Adrenal gland (tissue), 9 donors: ENCODE measurements at regions not wholly inside any gene's neighbourhood (a gene's known extent, or its start where the extent isn't known, plus 50 kb on each side); places are given as distances from the start of the nearest gene placed in this dataset.
"Not testable (repeated sequence)": the region's sequence is repeated elsewhere in the genome, so short reads cannot be mapped to it uniquely, and the experiment has no call there.

Source experiments
- DNase-seq, 7 donors: peaks; one replicate each; pipeline ENCODE4 v3.0.0-alpha.2; 2019 to 2020
- H3K27ac ChIP-seq, 5 donors: fragments of 200-600 bp; sonication (generic) in 4 of 5; 1 replicate in 3 of 5; 2 replicates in 2 of 5; pipeline versions ENCODE4 v1.5.1 to v1.8.0; 2016 to 2020; ENCODE audit warnings: mild to moderate bottlenecking in 1 of 5
- H3K27me3 ChIP-seq: fragments of 200-600 bp; 2 replicates; pipeline ENCODE4 v1.8.0; 2021
- H3K36me3 ChIP-seq, 2 donors: fragments of 200-600 bp; replicated peaks in 1 of 2; 1 replicate in 1 of 2; 2 replicates in 1 of 2; pipeline versions ENCODE4 v1.5.1 to v1.8.0; 2018 to 2022
- H3K4me1 ChIP-seq, 2 donors: fragments of 200-600 bp; replicated peaks in 1 of 2; 1 replicate in 1 of 2; 2 replicates in 1 of 2; pipeline versions ENCODE4 v1.5.1 to v1.8.0; 2018 to 2021
- H3K4me3 ChIP-seq, 4 donors: fragments of 200-600 bp; sonication (generic) in 3 of 4; one replicate each; pipeline ENCODE4 v1.5.1; 2016 to 2018
- H3K9me3 ChIP-seq, 3 donors: fragments of 200-600 bp; sonication (generic) in 1 of 3; replicated peaks in 1 of 3; 1 replicate in 2 of 3; 2 replicates in 1 of 3; pipeline versions ENCODE4 v1.5.1 to v1.8.0; 2016 to 2021
- CTCF ChIP-seq, 6 experiments: fragments of 450-650 bp in 4 of 6; fragments of 200-600 bp in 2 of 6; sonication (generic) in 1 of 6; IDR thresholded peaks; 1 replicate in 5 of 6; 2 replicates in 1 of 6; pipeline versions ENCODE4 v1.5.1 to v1.8.0; 2016 to 2021; ENCODE audit warnings: antibody characterized with exemption in 6 of 6, mild to moderate bottlenecking in 2 of 6, moderate library complexity in 1 of 6
- POLR2A ChIP-seq, 2 donors: fragments of 450-650 bp; IDR thresholded peaks; one replicate each; pipeline ENCODE4 v1.6.1; 2017; ENCODE audit warnings: antibody characterized with exemption in 2 of 2, mild to moderate bottlenecking in 2 of 2, moderate library complexity in 1 of 2
- WGBS, 4 donors: extraction: QIAGEN DNeasy Blood & Tissue Kit in 2 of 4; methylation state at CpG; one replicate each; pipeline versions ENCODE4 v1.1.5 to v1.1.7; 2013 to 2017; 5-methylcytosine and 5-hydroxymethylcytosine counted together
- intact Hi-C, 2 donors: fragments of 100-400 bp; cut with DNase I; formaldehyde crosslinking; loops; one replicate each; pipeline versions ENCODE4 v1.14.1 to v1.15.0; 2022 to 2023
- donor health status: healthy with polysubstance abuse.
- donor health status: Bipolar disorder and iron deficiency.
- donor health status: DM: yes; HTN: yes; CAD: no.
- donor health status: DM: no; HTN: no; CAD: no.
- donor health status: DM: no; HTN: no; CAD: no.

- TF ChIP-seq POLR2A (IDR thresholded peaks at IDR 0.05) (no peak), CTCF (IDR thresholded peaks at IDR 0.05) (no peak)
- no peaks in the 10 kb centered on the region for H3K9me3 ChIP-seq
- intact Hi-C loops, result no loop called here
- H3K27me3 ChIP-seq, result no peaks in the 10 kb centered on the region
- no peaks in the 10 kb centered on the region for H3K4me1 ChIP-seq
- WGBS, 4 donors, result 55 to 68% (median 57%) methylated on average over 1 of the region's 1 CpG; no CpG with 5 or more reads in 1 of the 4 donors
- H3K27ac ChIP-seq, result no peak overlapping the region
- no peaks in the 10 kb centered on the region for H3K36me3 ChIP-seq
- DNase-seq, result no peak
- H3K4me3 ChIP-seq, result no peak overlapping the region
These were observed 394.1 kb upstream of the FAR2 start for GRCh38 chr12:28755027-28755426.

GRCh38 chr12:28759333-28759732, 389.7 kb upstream of the FAR2 start:
- DNase-seq, result no peak
- no peaks in the 10 kb centered on the region for H3K4me1 ChIP-seq
- no peak overlapping the region for H3K4me3 ChIP-seq
- no peak for TF ChIP-seq POLR2A (IDR thresholded peaks at IDR 0.05)
- TF ChIP-seq CTCF (IDR thresholded peaks at IDR 0.05), result no peak
- intact Hi-C loops, result no loop called here
- no peaks in the 10 kb centered on the region for H3K9me3 ChIP-seq
- no peak overlapping the region for H3K27ac ChIP-seq
- H3K36me3 ChIP-seq, result no peaks in the 10 kb centered on the region
- WGBS, 4 donors, result 20 to 70% (median 61%) methylated on average over 1 of the region's 1 CpG
- H3K27me3 ChIP-seq, result no peaks in the 10 kb centered on the region

- WGBS, 4 donors, result 88 to 93% (median 90%) methylated on average over 28 to 33 of the region's 33 CpGs
These were observed 388.8 kb upstream of the FAR2 start for GRCh38 chr12:28760040-28760903.

GRCh38 chr12:28761897-28762296, 387.2 kb upstream of the FAR2 start:
- DNase-seq, H3K36me3 ChIP-seq, H3K27me3 ChIP-seq, H3K4me3 ChIP-seq, H3K27ac ChIP-seq, intact Hi-C loops, H3K9me3 ChIP-seq, H3K4me1 ChIP-seq: not testable (repeated sequence)
- WGBS, 4 donors, result 80 to 96% (median 85%) methylated on average over 5 of the region's 5 CpGs

More at GRCh38 chr12:28760040-28760903, 388.8 kb upstream of the FAR2 start:
- H3K9me3 ChIP-seq, H3K27ac ChIP-seq, intact Hi-C loops, H3K4me1 ChIP-seq, H3K4me3 ChIP-seq, H3K36me3 ChIP-seq, H3K27me3 ChIP-seq, DNase-seq: not testable (repeated sequence)

- intact Hi-C loops, result no loop called here
- no peaks in the 10 kb centered on the region for H3K27me3 ChIP-seq
- no peak for DNase-seq
- H3K4me3 ChIP-seq, result no peak overlapping the region
- 86 to 97% (median 94%) methylated on average over 1 of the region's 1 CpG for WGBS, 4 donors
- no peaks in the 10 kb centered on the region for H3K4me1 ChIP-seq
- no peak for TF ChIP-seq POLR2A (IDR thresholded peaks at IDR 0.05)
- TF ChIP-seq CTCF (IDR thresholded peaks at IDR 0.05), result no peak
- H3K36me3 ChIP-seq, result no peaks in the 10 kb centered on the region
- no peaks in the 10 kb centered on the region for H3K9me3 ChIP-seq
- H3K27ac ChIP-seq, result no peak overlapping the region
These were observed 382.7 kb upstream of the FAR2 start for GRCh38 chr12:28766398-28766797.
